Thoracic aorta (tissue), 2 donors: ENCODE measurements at regions not wholly inside any gene's neighbourhood (a gene's known extent, or its start where the extent isn't known, plus 50 kb on each side); places are given as distances from the start of the nearest gene placed in this dataset.
"Not testable (repeated sequence)": the region's sequence is repeated elsewhere in the genome, so short reads cannot be mapped to it uniquely, and the experiment has no call there.

Source experiments
- ATAC-seq: fragments of 150-250 bp; one replicate; pipeline ENCODE4 v1.8.0; 2017; ENCODE audit warnings: low read depth; ENCODE audit not compliant: insufficient number of reproducible peaks, low FRiP score
- DNase-seq: peaks from one replicate; pipeline ENCODE4 v3.0.0-alpha.2; 2020; ENCODE audit warnings: low spot score
- H3K27ac ChIP-seq, 2 donors: fragments of 200-600 bp; sonication (generic); 1 replicate in 1 of 2; 2 replicates in 1 of 2; pipeline ENCODE4 v1.5.1; 2016; ENCODE audit warnings: mild to moderate bottlenecking in 2 of 2, moderate library complexity in 2 of 2
- H3K27me3 ChIP-seq: fragments of 200-600 bp; sonication (generic); replicated peaks from 2 replicates; pipeline ENCODE4 v1.6.0; 2016; ENCODE audit warnings: mild to moderate bottlenecking; ENCODE audit not compliant: insufficient read depth
- H3K36me3 ChIP-seq: fragments of 200-600 bp; sonication (generic); one replicate; pipeline ENCODE4 v1.5.1; 2016
- H3K4me1 ChIP-seq, 2 donors: fragments of 200-600 bp; sonication (generic); 1 replicate in 1 of 2; 2 replicates in 1 of 2; pipeline versions ENCODE4 v1.5.1 to v1.6.0; 2016; ENCODE audit warnings: low read depth in 2 of 2, mild to moderate bottlenecking in 1 of 2; ENCODE audit not compliant: control insufficient read depth in 1 of 2
- H3K4me3 ChIP-seq: fragments of 200-600 bp; sonication (generic); 2 replicates; pipeline ENCODE4 v1.5.1; 2016; ENCODE audit warnings: mild to moderate bottlenecking
- H3K9me3 ChIP-seq: fragments of 200-600 bp; sonication (generic); 2 replicates; pipeline ENCODE4 v1.5.1; 2016
- CTCF ChIP-seq: fragments of 200-600 bp; sonication (generic); IDR thresholded peaks from one replicate; pipeline ENCODE4 v1.5.1; 2019; ENCODE audit warnings: antibody characterized with exemption

- no peaks in the 10 kb centered on the region for H3K27me3 ChIP-seq
- no peak for ATAC-seq
- H3K36me3 ChIP-seq: no peaks in the 10 kb centered on the region
- no peak for DNase-seq
- TF ChIP-seq CTCF: no peak
- no peak overlapping the region for H3K4me3 ChIP-seq
- H3K27ac ChIP-seq: no peak overlapping the region
- no peaks in the 10 kb centered on the region for H3K9me3 ChIP-seq
- H3K4me1 ChIP-seq: no peaks in the 10 kb centered on the region
Measured at GRCh38 chr4:33485111-33485510, 2759.2 kb downstream of the ARAP2 start.

GRCh38 chr4:33493231-33493630 is 2751.1 kb downstream of the ARAP2 start:
- no peak for TF ChIP-seq CTCF
- Histone ChIP-seq H3K36me3 (no peaks in the 10 kb centered on the region), H3K27me3 (no peaks in the 10 kb centered on the region), H3K9me3 (no peaks in the 10 kb centered on the region), H3K4me1 (no peaks in the 10 kb centered on the region), H3K4me3 (no peak overlapping the region), H3K27ac (no peak overlapping the region)
- DNase-seq (no peak), ATAC-seq (no peak)

GRCh38 chr4:33494150-33494549 is 2750.2 kb downstream of the ARAP2 start:
- no peak overlapping the region for H3K4me3 ChIP-seq
- H3K4me1 ChIP-seq: no peaks in the 10 kb centered on the region
- TF ChIP-seq CTCF: no peak
- no peaks in the 10 kb centered on the region for H3K36me3 ChIP-seq
- DNase-seq (no peak), ATAC-seq (no peak)
- H3K27ac ChIP-seq: no peak overlapping the region
- no peaks in the 10 kb centered on the region for H3K9me3 ChIP-seq
- H3K27me3 ChIP-seq: no peaks in the 10 kb centered on the region

- not testable (repeated sequence) for H3K4me3 ChIP-seq, DNase-seq, H3K9me3 ChIP-seq, H3K27ac ChIP-seq, H3K4me1 ChIP-seq, H3K36me3 ChIP-seq, H3K27me3 ChIP-seq, ATAC-seq
Measured at GRCh38 chr4:33501587-33501986, 2742.7 kb downstream of the ARAP2 start.

- Histone ChIP-seq H3K27ac (no peak overlapping the region), H3K4me3 (no peak overlapping the region), H3K27me3 (no peaks in the 10 kb centered on the region), H3K4me1 (no peaks in the 10 kb centered on the region), H3K36me3 (no peaks in the 10 kb centered on the region), H3K9me3 (no peaks in the 10 kb centered on the region)
- no peak for DNase-seq
- TF ChIP-seq CTCF: no peak
- no peak for ATAC-seq
Measured at GRCh38 chr4:33512397-33512796, 2731.9 kb downstream of the ARAP2 start.

GRCh38 chr4:33518856-33519255 is 2725.5 kb downstream of the ARAP2 start:
- TF ChIP-seq CTCF: no peak
- no peak for ATAC-seq
- H3K4me3 ChIP-seq: no peak overlapping the region

More at GRCh38 chr4:33518856-33519255, 2725.5 kb downstream of the ARAP2 start:
- Histone ChIP-seq H3K4me1 (no peaks in the 10 kb centered on the region), H3K9me3 (no peaks in the 10 kb centered on the region), H3K27ac (no peak overlapping the region), H3K36me3 (no peaks in the 10 kb centered on the region), H3K27me3 (no peaks in the 10 kb centered on the region)
- DNase-seq: no peak
